ENCODE measurements at regions not wholly inside any gene's neighbourhood (a gene's known extent, or its start where the extent isn't known, plus 50 kb on each side); places are given as distances from the start of the nearest gene placed in this dataset.

GRCh38 chr1:60984062-60984799 lies 98.1 kb upstream of the NFIA start:
- no peak for TF ChIP-seq CTCF (conservative IDR thresholded peaks at IDR 0.05)

More at GRCh38 chr1:60984062-60984799, 98.1 kb upstream of the NFIA start:
- no peak overlapping the region for H2AK5ac ChIP-seq (ENCODE audit: insufficient read length, low read length)
- WGBS (ENCODE audit: extremely low coverage, insufficient read length, low lambda C conversion rate), result no CpG with 5 or more reads among the region's 7 CpGs
- no peak overlapping the region for H3K14ac ChIP-seq (ENCODE audit: insufficient read depth, low read length)
- H3K27ac Mint-ChIP-seq, result no peak overlapping the region; a peak in 1 of 7 replicates
- no peak overlapping the region for H3K23ac ChIP-seq (ENCODE audit: insufficient read length, low read depth, low read length)
- no peaks in the 10 kb centered on the region for H3K27me3 ChIP-seq (ENCODE audit: insufficient read depth, low read length)
- H3K4me3 Mint-ChIP-seq, result no peak overlapping the region
- H3K9me3 ChIP-seq (ENCODE audit: control insufficient read depth, low read depth, low read length), result no peaks in the 10 kb centered on the region
- H3K18ac ChIP-seq (ENCODE audit: insufficient read length, low read depth, low read length), result no peak overlapping the region
- no peak overlapping the region for H3K9ac ChIP-seq (ENCODE audit: extremely low read depth, insufficient read length, low read length)
- no peak overlapping the region for H3K4me2 ChIP-seq (ENCODE audit: insufficient read depth, insufficient read length, low read length)
- H4K8ac ChIP-seq (replicated peaks; ENCODE audit: insufficient read length, low read depth, low read length), result no peak overlapping the region
- no peak overlapping the region for H2AFZ ChIP-seq (ENCODE audit: low read length)
- H2BK120ac ChIP-seq (ENCODE audit: low read depth, low read length, poor library complexity, severe bottlenecking), result no peak overlapping the region
- no peak overlapping the region for H3K4ac ChIP-seq (ENCODE audit: low read depth, low read length)
- H3K4me1 Mint-ChIP-seq, result 0 out of 4 replicates have a peak, but pooled peaks cover 0 to 6% of the 10 kb centered on the region in 2 experiments
- no peak overlapping the region for H3T11ph ChIP-seq (ENCODE audit: low read length)
- no peak overlapping the region for H3K27ac ChIP-seq (ENCODE audit: insufficient read length, low read depth, low read length)
- no peak overlapping the region for H2BK5ac ChIP-seq (ENCODE audit: insufficient read length, low read length)
- no peaks in the 10 kb centered on the region for H4K20me1 ChIP-seq (ENCODE audit: control insufficient read depth, insufficient read depth, insufficient read length)
- no peak overlapping the region for H4K5ac ChIP-seq (ENCODE audit: insufficient read length, low read depth, low read length)
- H3K9me3 Mint-ChIP-seq, result no peaks in the 10 kb centered on the region
- DNase-seq, result no peak
- H3K79me2 ChIP-seq (ENCODE audit: insufficient read depth, low read length), result no peaks in the 10 kb centered on the region
- H2BK12ac ChIP-seq (ENCODE audit: insufficient read length, low read depth, low read length), result no peak overlapping the region
- H3K4me1 ChIP-seq (ENCODE audit: insufficient read depth, low read length), result no peaks in the 10 kb centered on the region
- H3K56ac ChIP-seq (ENCODE audit: insufficient read length, low read depth, low read length), result no peak overlapping the region
- no peaks in the 10 kb centered on the region for H3K27me3 Mint-ChIP-seq (ENCODE audit: low read depth)
- no peaks in the 10 kb centered on the region for H3K36me3 Mint-ChIP-seq (ENCODE audit: insufficient read depth in 1 of 3, low read depth in 3 of 3)
- no peak overlapping the region for H2BK15ac ChIP-seq (ENCODE audit: low read depth, low read length)
- H3K23me2 ChIP-seq (ENCODE audit: insufficient read length, low read depth, low read length, poor library complexity, severe bottlenecking), result no peaks in the 10 kb centered on the region
- H4K91ac ChIP-seq (ENCODE audit: insufficient read length, low read depth, low read length), result no peak overlapping the region
- H3K79me1 ChIP-seq (ENCODE audit: insufficient read depth, low read depth, low read length, poor library complexity, severe bottlenecking), result no peaks in the 10 kb centered on the region
- H2BK20ac ChIP-seq (ENCODE audit: low read depth, low read length, poor library complexity, severe bottlenecking), result no peak overlapping the region
